ENCODE measurements at regions not wholly inside any gene's neighbourhood (a gene's known extent, or its start where the extent isn't known, plus 50 kb on each side); places are given as distances from the start of the nearest gene placed in this dataset.

DNA sequence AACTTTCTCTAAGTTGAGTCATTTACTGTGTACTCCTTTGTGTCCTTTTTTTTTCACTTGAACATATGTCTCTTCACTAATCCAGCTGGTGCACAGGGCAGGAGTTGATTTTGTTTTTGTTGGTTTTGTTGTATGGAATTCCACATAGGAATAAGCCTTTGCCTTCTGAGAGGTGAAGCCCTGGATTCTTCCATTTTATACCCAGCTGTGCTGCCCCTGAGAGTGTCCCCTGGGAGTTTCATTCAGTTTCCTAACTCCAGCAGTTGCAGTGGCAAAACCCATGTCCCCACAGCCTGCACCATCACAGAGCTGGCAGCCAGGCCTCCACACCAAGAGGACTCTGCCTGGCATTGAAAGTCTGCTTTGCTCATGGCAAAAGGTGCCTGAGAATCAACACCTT lies 107.3 kb upstream of the SYNDIG1 start:
- BruUV-seq (replicated peaks): no TSS peak
- ATAC-seq (no peak), DNase-seq (ENCODE audit: extremely low read depth in 1 of 4, low spot score in 3 of 4) (no peak), FAIRE-seq (no peak)
- H4K20me1 ChIP-seq (replicated peaks; ENCODE audit: control insufficient read depth, insufficient read depth, low read length): no peaks in the 10 kb centered on the region
- no peaks in the 10 kb centered on the region for H3K36me3 ChIP-seq (ENCODE audit: control insufficient read depth, insufficient read depth, low read length)
- in situ Hi-C loops (cut with MboI): no loop called here
- H3K27ac ChIP-seq (ENCODE audit: extremely low read depth, low read depth, low read length): no peak overlapping the region
- H3K4me1 ChIP-seq (replicated peaks in 1 of 2; ENCODE audit: control insufficient read depth in 2 of 2, insufficient read depth in 2 of 2, low read length in 2 of 2): no peaks in the 10 kb centered on the region
- H3K9ac ChIP-seq (ENCODE audit: insufficient read depth in 1 of 2, low read depth in 2 of 2, low read length in 2 of 2): no peak overlapping the region
- no peak overlapping the region for H2AFZ ChIP-seq (ENCODE audit: low read depth, low read length)
- TF ChIP-seq, protein P1, sequence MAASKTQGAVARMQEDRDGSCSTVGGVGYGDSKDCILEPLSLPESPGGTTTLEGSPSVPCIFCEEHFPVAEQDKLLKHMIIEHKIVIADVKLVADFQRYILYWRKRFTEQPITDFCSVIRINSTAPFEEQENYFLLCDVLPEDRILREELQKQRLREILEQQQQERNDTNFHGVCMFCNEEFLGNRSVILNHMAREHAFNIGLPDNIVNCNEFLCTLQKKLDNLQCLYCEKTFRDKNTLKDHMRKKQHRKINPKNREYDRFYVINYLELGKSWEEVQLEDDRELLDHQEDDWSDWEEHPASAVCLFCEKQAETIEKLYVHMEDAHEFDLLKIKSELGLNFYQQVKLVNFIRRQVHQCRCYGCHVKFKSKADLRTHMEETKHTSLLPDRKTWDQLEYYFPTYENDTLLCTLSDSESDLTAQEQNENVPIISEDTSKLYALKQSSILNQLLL (CRISPR knock-in tag; IDR thresholded peaks at IDR 0.05; ENCODE audit: borderline replicate concordance): no peak
- TF ChIP-seq, protein P2, sequence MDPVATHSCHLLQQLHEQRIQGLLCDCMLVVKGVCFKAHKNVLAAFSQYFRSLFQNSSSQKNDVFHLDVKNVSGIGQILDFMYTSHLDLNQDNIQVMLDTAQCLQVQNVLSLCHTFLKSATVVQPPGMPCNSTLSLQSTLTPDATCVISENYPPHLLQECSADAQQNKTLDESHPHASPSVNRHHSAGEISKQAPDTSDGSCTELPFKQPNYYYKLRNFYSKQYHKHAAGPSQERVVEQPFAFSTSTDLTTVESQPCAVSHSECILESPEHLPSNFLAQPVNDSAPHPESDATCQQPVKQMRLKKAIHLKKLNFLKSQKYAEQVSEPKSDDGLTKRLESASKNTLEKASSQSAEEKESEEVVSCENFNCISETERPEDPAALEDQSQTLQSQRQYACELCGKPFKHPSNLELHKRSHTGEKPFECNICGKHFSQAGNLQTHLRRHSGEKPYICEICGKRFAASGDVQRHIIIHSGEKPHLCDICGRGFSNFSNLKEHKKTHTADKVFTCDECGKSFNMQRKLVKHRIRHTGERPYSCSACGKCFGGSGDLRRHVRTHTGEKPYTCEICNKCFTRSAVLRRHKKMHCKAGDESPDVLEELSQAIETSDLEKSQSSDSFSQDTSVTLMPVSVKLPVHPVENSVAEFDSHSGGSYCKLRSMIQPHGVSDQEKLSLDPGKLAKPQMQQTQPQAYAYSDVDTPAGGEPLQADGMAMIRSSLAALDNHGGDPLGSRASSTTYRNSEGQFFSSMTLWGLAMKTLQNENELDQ (CRISPR knock-in tag; IDR thresholded peaks at IDR 0.05; ENCODE audit: borderline replicate concordance): no peak
- TF ChIP-seq KLF6 (CRISPR knock-in tag; IDR thresholded peaks at IDR 0.05; ENCODE audit: borderline replicate concordance): no peak
- TF ChIP-seq KAT8 (IDR thresholded peaks at IDR 0.05; ENCODE audit: low read depth): no peak
- TF ChIP-seq MEF2D (tag; conservative IDR thresholded peaks at IDR 0.05; ENCODE audit: low read depth): no peak
- no peak for TF ChIP-seq U2AF2 (optimal IDR thresholded peaks at IDR 0.05; ENCODE audit: low read depth, low read length)
- TF ChIP-seq, protein P3, sequence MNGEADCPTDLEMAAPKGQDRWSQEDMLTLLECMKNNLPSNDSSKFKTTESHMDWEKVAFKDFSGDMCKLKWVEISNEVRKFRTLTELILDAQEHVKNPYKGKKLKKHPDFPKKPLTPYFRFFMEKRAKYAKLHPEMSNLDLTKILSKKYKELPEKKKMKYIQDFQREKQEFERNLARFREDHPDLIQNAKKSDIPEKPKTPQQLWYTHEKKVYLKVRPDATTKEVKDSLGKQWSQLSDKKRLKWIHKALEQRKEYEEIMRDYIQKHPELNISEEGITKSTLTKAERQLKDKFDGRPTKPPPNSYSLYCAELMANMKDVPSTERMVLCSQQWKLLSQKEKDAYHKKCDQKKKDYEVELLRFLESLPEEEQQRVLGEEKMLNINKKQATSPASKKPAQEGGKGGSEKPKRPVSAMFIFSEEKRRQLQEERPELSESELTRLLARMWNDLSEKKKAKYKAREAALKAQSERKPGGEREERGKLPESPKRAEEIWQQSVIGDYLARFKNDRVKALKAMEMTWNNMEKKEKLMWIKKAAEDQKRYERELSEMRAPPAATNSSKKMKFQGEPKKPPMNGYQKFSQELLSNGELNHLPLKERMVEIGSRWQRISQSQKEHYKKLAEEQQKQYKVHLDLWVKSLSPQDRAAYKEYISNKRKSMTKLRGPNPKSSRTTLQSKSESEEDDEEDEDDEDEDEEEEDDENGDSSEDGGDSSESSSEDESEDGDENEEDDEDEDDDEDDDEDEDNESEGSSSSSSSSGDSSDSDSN (IDR thresholded peaks at IDR 0.05; ENCODE audit: borderline replicate concordance in 1 of 2, low read depth in 2 of 2, low read length in 2 of 2): no peak
- no peak for TF ChIP-seq TBL1XR1 (IDR thresholded peaks at IDR 0.05; ENCODE audit: low read length in 2 of 2)
- no peak for TF ChIP-seq SIX5 (IDR thresholded peaks at IDR 0.05; ENCODE audit: borderline replicate concordance in 1 of 2, insufficient read depth in 1 of 2, low read depth in 1 of 2, low read length in 2 of 2)
- TF ChIP-seq TARDBP (IDR thresholded peaks at IDR 0.05): no peak
- no peak for TF ChIP-seq ZNF431 (CRISPR knock-in tag; IDR thresholded peaks at IDR 0.05)
- TF ChIP-seq ZNF134 (CRISPR knock-in tag; conservative IDR thresholded peaks at IDR 0.05): no peak
- TF ChIP-seq MCM5 (IDR thresholded peaks at IDR 0.05; ENCODE audit: low read depth): no peak
- no peaks in the 10 kb centered on the region for H3K27me3 ChIP-seq (ENCODE audit: control insufficient read depth in 2 of 2, insufficient read depth in 2 of 2, low read length in 2 of 2)
- ChIA-PET POLR2A (no interaction called here), CTCF (ENCODE audit: low intra/inter-chr PET ratio) (no interaction called here)
- H3K4me2 ChIP-seq (ENCODE audit: insufficient read depth, low read length): no peak overlapping the region
- intact Hi-C loops (cut with micrococcal nuclease): no loop called here
- H3K4me3 ChIP-seq: no peak overlapping the region
- H3K9me3 ChIP-seq (replicated peaks; ENCODE audit: control insufficient read depth, insufficient read depth, low read depth, low read length): no peaks in the 10 kb centered on the region
- H3K79me2 ChIP-seq (ENCODE audit: control insufficient read depth, insufficient read depth, low read length): no peaks in the 10 kb centered on the region
- H3K9me1 ChIP-seq (ENCODE audit: control insufficient read depth, insufficient read depth, low read length): no peaks in the 10 kb centered on the region

Measured in K562 (cell line).